Loucy (cell line): ENCODE measurements at regions not wholly inside any gene's neighbourhood (a gene's known extent, or its start where the extent isn't known, plus 50 kb on each side); places are given as distances from the start of the nearest gene placed in this dataset.

Source experiments
- CTCF ChIP-seq: fragments of 200-600 bp; sonication (generic); conservative IDR thresholded peaks from 2 replicates; pipeline ENCODE4 v1.5.1; 2014; ENCODE audit warnings: mild to moderate bottlenecking, antibody characterized with exemption, low read length
- EZH2phosphoT487 ChIP-seq: fragments of 200-600 bp; IDR thresholded peaks from 2 replicates; pipeline ENCODE4 v1.6.1; 2018; ENCODE audit warnings: antibody characterized with exemption, mild to moderate bottlenecking, moderate library complexity, borderline replicate concordance

GRCh38 chr7:124689931-124690330, 75.7 kb downstream of the GPR37 start:
- TF ChIP-seq CTCF (no peak), EZH2phosphoT487 (no peak)
